Calu3 (cell line): ENCODE measurements at regions not wholly inside any gene's neighbourhood (a gene's known extent, or its start where the extent isn't known, plus 50 kb on each side); places are given as distances from the start of the nearest gene placed in this dataset.

ENCODE experiments used
- BruUV-seq: library from RNA; stranded (reverse); fragments of 400-500 nt; replicated peaks from 2 replicates; lab custom pipeline; 2021; lab: Mats Ljungman, UMichigan
- CTCF ChIA-PET: fragments of 300-600 bp; sonication (Branson Sonifier 250); formaldehyde crosslinking; loops from one replicate; lab custom pipeline; 2022; ENCODE audit warnings: antibody characterized with exemption; lab: Charles Lee
- DNase-seq: peaks from one replicate; pipeline ENCODE4 v3.0.0; 2022
- H3K27ac Mint-ChIP-seq: one replicate; pipeline ENCODE4 v1.8.0; 2022; ENCODE audit warnings: mixed read lengths; ENCODE audit not compliant: unreplicated experiment
- H3K27me3 Mint-ChIP-seq: one replicate; pipeline ENCODE4 v1.8.0; 2022; ENCODE audit warnings: mixed read lengths; ENCODE audit not compliant: unreplicated experiment
- H3K36me3 Mint-ChIP-seq: one replicate; pipeline ENCODE4 v1.8.0; 2022; ENCODE audit warnings: mild to moderate bottlenecking, moderate library complexity, mixed read lengths; ENCODE audit not compliant: insufficient read depth, unreplicated experiment
- H3K4me1 Mint-ChIP-seq: one replicate; pipeline ENCODE4 v1.8.0; 2022; ENCODE audit warnings: mild to moderate bottlenecking, low read depth, mixed read lengths; ENCODE audit not compliant: unreplicated experiment
- H3K4me3 Mint-ChIP-seq: one replicate; pipeline ENCODE4 v1.8.0; 2022; ENCODE audit warnings: mild to moderate bottlenecking, low read depth, moderate library complexity, mixed read lengths; ENCODE audit not compliant: unreplicated experiment
- H3K9me3 Mint-ChIP-seq: one replicate; pipeline ENCODE4 v1.8.0; 2022; ENCODE audit warnings: low read depth, mixed read lengths; ENCODE audit not compliant: unreplicated experiment
- intact Hi-C: fragments of 100-400 bp; cut with micrococcal nuclease; formaldehyde crosslinking; loops from one replicate; pipeline ENCODE4 v1.10.0; 2022; ENCODE audit not compliant: unreplicated experiment
- TF ChIP-seq, protein P1 (sequence below): fragments of 200-600 bp; IDR thresholded peaks from one replicate; pipeline ENCODE4 v1.8.0; 2022; ENCODE audit warnings: antibody characterized with exemption; ENCODE audit not compliant: unreplicated experiment

DNA sequence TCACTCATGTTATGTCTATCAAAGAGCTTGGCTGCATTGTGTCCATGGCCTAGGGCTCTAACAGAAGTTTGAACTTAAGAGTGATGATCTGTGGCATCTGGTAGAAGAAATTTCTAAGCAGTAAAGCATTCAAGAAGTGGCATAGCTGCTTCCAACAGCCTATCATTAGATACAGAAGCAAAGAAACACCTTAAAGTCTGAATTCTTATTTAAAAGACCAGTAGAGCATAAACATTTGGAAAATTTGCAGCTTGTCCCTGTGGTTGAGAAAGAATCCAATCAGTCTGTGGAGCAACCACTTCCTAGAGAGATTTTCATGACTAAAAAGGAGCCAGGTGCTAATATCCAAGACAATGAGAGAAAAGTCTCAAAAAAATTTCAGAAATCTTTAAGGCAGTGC lies 165.5 kb downstream of the SNX7 start:
- intact Hi-C loops = no loop called here
- Mint-ChIP-seq H3K4me1 (no peaks in the 10 kb centered on the region), H3K36me3 (no peaks in the 10 kb centered on the region), H3K27ac (no peak overlapping the region), H3K27me3 (no peaks in the 10 kb centered on the region), H3K4me3 (no peak overlapping the region), H3K9me3 (peaks cover 2% of the 10 kb centered on the region)
- CTCF ChIA-PET = no interaction called here
- TF ChIP-seq, protein P1, sequence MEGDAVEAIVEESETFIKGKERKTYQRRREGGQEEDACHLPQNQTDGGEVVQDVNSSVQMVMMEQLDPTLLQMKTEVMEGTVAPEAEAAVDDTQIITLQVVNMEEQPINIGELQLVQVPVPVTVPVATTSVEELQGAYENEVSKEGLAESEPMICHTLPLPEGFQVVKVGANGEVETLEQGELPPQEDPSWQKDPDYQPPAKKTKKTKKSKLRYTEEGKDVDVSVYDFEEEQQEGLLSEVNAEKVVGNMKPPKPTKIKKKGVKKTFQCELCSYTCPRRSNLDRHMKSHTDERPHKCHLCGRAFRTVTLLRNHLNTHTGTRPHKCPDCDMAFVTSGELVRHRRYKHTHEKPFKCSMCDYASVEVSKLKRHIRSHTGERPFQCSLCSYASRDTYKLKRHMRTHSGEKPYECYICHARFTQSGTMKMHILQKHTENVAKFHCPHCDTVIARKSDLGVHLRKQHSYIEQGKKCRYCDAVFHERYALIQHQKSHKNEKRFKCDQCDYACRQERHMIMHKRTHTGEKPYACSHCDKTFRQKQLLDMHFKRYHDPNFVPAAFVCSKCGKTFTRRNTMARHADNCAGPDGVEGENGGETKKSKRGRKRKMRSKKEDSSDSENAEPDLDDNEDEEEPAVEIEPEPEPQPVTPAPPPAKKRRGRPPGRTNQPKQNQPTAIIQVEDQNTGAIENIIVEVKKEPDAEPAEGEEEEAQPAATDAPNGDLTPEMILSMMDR = no peak
- BruUV-seq = no TSS peak
- no peak for DNase-seq

DNA sequence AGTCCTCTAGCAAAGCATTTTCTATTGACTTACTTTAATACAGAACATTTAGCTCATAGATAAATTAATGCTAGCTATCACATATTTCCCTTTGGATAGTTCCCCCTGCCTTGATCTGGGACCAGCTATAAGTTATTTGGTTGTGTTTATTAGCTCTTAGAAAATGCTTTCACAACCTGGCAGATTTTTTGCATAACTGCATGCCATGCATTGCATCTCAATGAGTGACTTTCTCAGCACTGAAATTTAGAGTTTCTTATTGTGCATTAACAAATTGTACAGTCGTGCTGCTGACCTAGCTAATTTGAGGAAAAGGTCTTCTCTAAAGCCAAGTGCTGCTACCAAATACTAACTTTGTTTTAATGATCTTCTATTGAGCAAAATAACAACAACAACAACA lies 164.8 kb downstream of the PLPPR5 start:
- H3K4me1 Mint-ChIP-seq = no peaks in the 10 kb centered on the region
- TF ChIP-seq, protein P1 = no peak
- CTCF ChIA-PET = interaction anchor here (0.9 kb wide), 1 partner anchor 58 kb away, joined by 3 read pairs; no protein-coding TSS in a partner anchor
- DNase-seq = no peak
- no peak overlapping the region for H3K4me3 Mint-ChIP-seq
- BruUV-seq = no TSS peak
- intact Hi-C loops = no loop called here
- H3K27ac Mint-ChIP-seq = no peak overlapping the region
- H3K36me3 Mint-ChIP-seq = no peaks in the 10 kb centered on the region
- H3K9me3 Mint-ChIP-seq = no peaks in the 10 kb centered on the region
- H3K27me3 Mint-ChIP-seq = no peaks in the 10 kb centered on the region
